SU-DHL-6 (cell line): ENCODE measurements at regions not wholly inside any gene's neighbourhood (a gene's known extent, or its start where the extent isn't known, plus 50 kb on each side); places are given as distances from the start of the nearest gene placed in this dataset.

Experiments
- EZH2phosphoT487 ChIP-seq: fragments of 200-600 bp; sonication (generic), shearing (Covaris generic); conservative IDR thresholded peaks from 2 replicates; pipeline ENCODE4 v1.6.1; 2018; ENCODE audit warnings: mild to moderate bottlenecking, antibody characterized with exemption, low read length, moderate library complexity, mixed read lengths
- TF ChIP-seq, protein P1 (sequence below): fragments of 200-600 bp; sonication (generic); IDR thresholded peaks from one replicate; pipeline ENCODE4 v1.5.1; 2017; ENCODE audit warnings: antibody characterized with exemption, mild to moderate bottlenecking, low read length, moderate library complexity; ENCODE audit not compliant: insufficient read depth, poor library complexity, severe bottlenecking

DNA sequence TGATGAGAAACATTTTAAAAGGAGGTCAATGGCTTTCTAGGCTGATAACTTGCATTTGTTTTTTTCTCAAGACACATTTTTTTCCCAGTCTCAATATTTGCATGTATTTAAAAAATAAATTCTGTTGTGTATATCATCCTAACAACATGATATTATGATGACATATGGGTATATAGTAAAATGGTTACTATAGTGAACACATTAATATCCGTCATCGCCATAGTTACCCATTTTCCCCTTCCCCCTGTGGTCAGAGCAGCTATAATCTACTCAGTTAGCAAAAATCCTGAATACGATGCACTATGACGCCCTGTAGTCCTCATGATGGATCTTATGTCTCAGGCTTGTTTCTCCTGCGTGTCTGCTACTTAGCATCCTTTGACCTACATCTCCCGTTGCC is 60.9 kb upstream of the ZPBP start:
- TF ChIP-seq, protein P1, sequence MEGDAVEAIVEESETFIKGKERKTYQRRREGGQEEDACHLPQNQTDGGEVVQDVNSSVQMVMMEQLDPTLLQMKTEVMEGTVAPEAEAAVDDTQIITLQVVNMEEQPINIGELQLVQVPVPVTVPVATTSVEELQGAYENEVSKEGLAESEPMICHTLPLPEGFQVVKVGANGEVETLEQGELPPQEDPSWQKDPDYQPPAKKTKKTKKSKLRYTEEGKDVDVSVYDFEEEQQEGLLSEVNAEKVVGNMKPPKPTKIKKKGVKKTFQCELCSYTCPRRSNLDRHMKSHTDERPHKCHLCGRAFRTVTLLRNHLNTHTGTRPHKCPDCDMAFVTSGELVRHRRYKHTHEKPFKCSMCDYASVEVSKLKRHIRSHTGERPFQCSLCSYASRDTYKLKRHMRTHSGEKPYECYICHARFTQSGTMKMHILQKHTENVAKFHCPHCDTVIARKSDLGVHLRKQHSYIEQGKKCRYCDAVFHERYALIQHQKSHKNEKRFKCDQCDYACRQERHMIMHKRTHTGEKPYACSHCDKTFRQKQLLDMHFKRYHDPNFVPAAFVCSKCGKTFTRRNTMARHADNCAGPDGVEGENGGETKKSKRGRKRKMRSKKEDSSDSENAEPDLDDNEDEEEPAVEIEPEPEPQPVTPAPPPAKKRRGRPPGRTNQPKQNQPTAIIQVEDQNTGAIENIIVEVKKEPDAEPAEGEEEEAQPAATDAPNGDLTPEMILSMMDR, result no peak
- TF ChIP-seq EZH2phosphoT487, result no peak
